IMR-90 (cell line): ENCODE measurements at regions not wholly inside any gene's neighbourhood (a gene's known extent, or its start where the extent isn't known, plus 50 kb on each side); places are given as distances from the start of the nearest gene placed in this dataset.

Experiments
- ATAC-seq: fragments of 200-7000 bp; cut with Tn5 transposase; 2 replicates; pipeline ENCODE4 v1.9.1; 2020; ENCODE audit warnings: low read depth, mild to moderate bottlenecking, moderate library complexity
- BruUV-seq: library from RNA; stranded (reverse); fragments of 400-500 nt; replicated peaks from 2 replicates; lab custom pipeline; 2021; lab: Mats Ljungman, UMichigan
- CTCF ChIA-PET: fragments of 300-600 bp; formaldehyde crosslinking; extraction: SDS; loops from one replicate; lab custom pipeline; 2021; ENCODE audit warnings: antibody characterized with exemption; lab: Yijun Ruan, JAX
- POLR2A ChIA-PET: fragments of 300-600 bp; sonication (Branson Sonifier 250); formaldehyde crosslinking; loops from one replicate; lab custom pipeline; 2022; ENCODE audit warnings: antibody characterized with exemption; ENCODE audit not compliant: unreplicated experiment; lab: Charles Lee
- DNase-seq: peaks from one replicate; pipeline ENCODE4 v3.0.0; 2013
- H2AFZ ChIP-seq: replicated peaks from 2 replicates; pipeline ENCODE3; 2013; ENCODE audit warnings: low read length, mild to moderate bottlenecking; ENCODE audit not compliant: poor library complexity
- H2AK5ac ChIP-seq: 2 replicates; pipeline ENCODE4 v1.6.1; 2013; ENCODE audit warnings: low read depth, low read length, inconsistent platforms
- H2AK9ac ChIP-seq: replicated peaks from 2 replicates; pipeline ENCODE3; 2013; ENCODE audit warnings: mild to moderate bottlenecking, low read depth, low read length, moderate library complexity; ENCODE audit not compliant: poor library complexity
- H2BK120ac ChIP-seq: 2 replicates; pipeline ENCODE4 v1.6.1; 2013; ENCODE audit warnings: low read depth, low read length, inconsistent platforms
- H2BK15ac ChIP-seq: 3 replicates; pipeline ENCODE4 v1.6.1; 2013; ENCODE audit warnings: low read depth, low read length, inconsistent platforms
- H2BK20ac ChIP-seq: 2 replicates; pipeline ENCODE4 v1.6.1; 2013; ENCODE audit warnings: low read depth, mild to moderate bottlenecking, inconsistent platforms, low read length, moderate library complexity
- H2BK5ac ChIP-seq: 2 replicates; pipeline ENCODE4 v1.6.1; 2013; ENCODE audit warnings: mild to moderate bottlenecking, low read depth, low read length, inconsistent platforms; ENCODE audit not compliant: poor library complexity, severe bottlenecking
- H3K14ac ChIP-seq: replicated peaks from 2 replicates; pipeline ENCODE4 v1.6.1; 2013; ENCODE audit warnings: low read depth, low read length, inconsistent platforms
- H3K18ac ChIP-seq: 2 replicates; pipeline ENCODE4 v1.6.1; 2013; ENCODE audit warnings: low read depth, low read length, control low read depth
- H3K23ac ChIP-seq: 2 replicates; pipeline ENCODE4 v1.6.1; 2013; ENCODE audit warnings: low read depth, low read length, inconsistent platforms
- H3K27ac ChIP-seq: 2 replicates; pipeline ENCODE4 v1.5.1; 2013; ENCODE audit warnings: mild to moderate bottlenecking, control low read depth, low read length; ENCODE audit not compliant: insufficient read depth
- H3K27me3 ChIP-seq: 2 replicates; pipeline ENCODE4 v1.6.1; 2013; ENCODE audit warnings: low read length; ENCODE audit not compliant: control insufficient read depth, insufficient read depth
- H3K36me3 ChIP-seq: 2 replicates; pipeline ENCODE4 v1.6.1; 2013; ENCODE audit warnings: low read length, mixed read lengths; ENCODE audit not compliant: control insufficient read depth, insufficient read depth
- H3K4ac ChIP-seq: 2 replicates; pipeline ENCODE4 v1.6.1; 2013; ENCODE audit warnings: low read depth, low read length, inconsistent platforms
- H3K4me1 ChIP-seq: 2 replicates; pipeline ENCODE4 v1.6.1; 2013; ENCODE audit warnings: low read length, mixed read lengths; ENCODE audit not compliant: control insufficient read depth, insufficient read depth
- H3K4me2 ChIP-seq: 2 replicates; pipeline ENCODE4 v1.6.1; 2013; ENCODE audit warnings: low read depth, mild to moderate bottlenecking, control low read depth, low read length, moderate library complexity
- H3K4me3 ChIP-seq: 2 replicates; pipeline ENCODE4 v1.5.1; 2013; ENCODE audit warnings: low read depth, mild to moderate bottlenecking, control low read depth, low read length, moderate library complexity; ENCODE audit not compliant: insufficient read depth
- H3K56ac ChIP-seq: 2 replicates; pipeline ENCODE4 v1.6.1; 2013; ENCODE audit warnings: low read length, inconsistent platforms; ENCODE audit not compliant: insufficient read depth; ENCODE audit errors: extremely low read depth
- H3K79me1 ChIP-seq, 2 experiments: 2 replicates each; pipeline ENCODE4 v1.6.1; 2013; ENCODE audit warnings: low read length in 2 of 2, inconsistent platforms in 1 of 2, low read depth in 1 of 2
- H3K9ac ChIP-seq: 2 replicates; pipeline ENCODE4 v1.6.1; 2013; ENCODE audit warnings: low read depth, low read length, control low read depth
- H3K9me1 ChIP-seq: 2 replicates; pipeline ENCODE4 v1.6.1; 2013; ENCODE audit warnings: low read length, inconsistent platforms; ENCODE audit not compliant: insufficient read depth
- H3K9me3 ChIP-seq: 2 replicates; pipeline ENCODE4 v1.6.1; 2013; ENCODE audit warnings: low read length; ENCODE audit not compliant: control insufficient read depth, insufficient read depth
- H4K20me1 ChIP-seq: 2 replicates; pipeline ENCODE4 v1.6.1; 2013; ENCODE audit warnings: low read length, inconsistent platforms; ENCODE audit not compliant: insufficient read depth
- H4K5ac ChIP-seq: 2 replicates; pipeline ENCODE4 v1.6.1; 2013; ENCODE audit warnings: mild to moderate bottlenecking, low read depth, low read length, control low read depth
- H4K8ac ChIP-seq, 2 experiments: 2 replicates each; pipeline ENCODE4 v1.6.1; 2013; ENCODE audit warnings: low read depth in 2 of 2, low read length in 2 of 2, control low read depth in 1 of 2, inconsistent platforms in 1 of 2
- H4K91ac ChIP-seq: 2 replicates; pipeline ENCODE4 v1.6.1; 2013; ENCODE audit warnings: low read depth, low read length, inconsistent platforms; ENCODE audit not compliant: insufficient read depth
- BHLHE40 ChIP-seq: fragments of 150-350 bp; IDR thresholded peaks from 2 replicates; pipeline ENCODE4 v1.6.1; 2016; ENCODE audit warnings: mild to moderate bottlenecking, low read depth, low read length
- RAD21 ChIP-seq: IDR thresholded peaks from 2 replicates; pipeline ENCODE4 v1.6.1; 2012; ENCODE audit warnings: low read length, improper control_type of control experiment
- WGBS, 2 experiments: methylation state at CpG; one replicate each; pipeline versions ENCODE4 v1.1.5 to v1.1.7; 2013; ENCODE audit warnings: missing lambda C conversion rate in 2 of 2; ENCODE audit not compliant: insufficient read length in 1 of 2; ENCODE audit errors: extremely low coverage in 2 of 2; 5-methylcytosine and 5-hydroxymethylcytosine counted together
- dilution Hi-C: fragments of 300-500 bp; cut with HindIII; formaldehyde crosslinking; loops from one replicate; pipeline ENCODE4 v1.14.3; 2018; ENCODE audit warnings: low sequenced_read_pairs; ENCODE audit not compliant: unreplicated experiment
- in situ Hi-C: fragments of 300-500 bp; cut with MboI; formaldehyde crosslinking; loops from 3 replicates; pipeline ENCODE4 v1.14.3; 2019; ENCODE audit warnings: low sequenced_read_pairs, inconsistent platforms, mixed read lengths
- intact Hi-C: fragments of 100-400 bp; cut with micrococcal nuclease; formaldehyde crosslinking; loops from 2 replicates; pipeline ENCODE4 v1.10.0; 2022

- Histone ChIP-seq H3K27ac (no peak overlapping the region), H2BK15ac (no peak overlapping the region; the same call in 2 of the 3 replicates), H3K9me3 (no peaks in the 10 kb centered on the region), H3K56ac (no peak overlapping the region), H3K14ac (no peak overlapping the region; the same call in 1 of the 2 replicates), H3K36me3 (no peaks in the 10 kb centered on the region), H2AFZ (no peak overlapping the region), H3K4ac (peak overlapping the region; percentile 39; the same call in 1 of the 2 replicates), H3K23ac (no peak overlapping the region), H3K9ac (no peak overlapping the region), H4K8ac (no peak overlapping the region), H3K79me1 (no peaks in the 10 kb centered on the region), H3K27me3 (no peaks in the 10 kb centered on the region), H2BK120ac (no peak overlapping the region), H2AK9ac (no peak overlapping the region), H2BK5ac (no peak overlapping the region), H4K20me1 (no peaks in the 10 kb centered on the region), H3K9me1 (no peaks in the 10 kb centered on the region), H2BK20ac (peak overlapping the region; percentile 27; the same call in 1 of the 2 replicates), H4K91ac (no peak overlapping the region), H3K4me3 (no peak overlapping the region), H3K4me1 (peaks cover 7% of the 10 kb centered on the region), H3K18ac (no peak overlapping the region; the same call in 1 of the 2 replicates), H2AK5ac (no peak overlapping the region), H3K4me2 (peak overlapping the region; percentile 1; the same call in 1 of the 2 replicates), H4K5ac (no peak overlapping the region)
- TF ChIP-seq RAD21 = no peak
- peak; percentile 41; the same call in 1 of the 2 replicates for TF ChIP-seq BHLHE40
- no CpG with 5 or more reads among the region's 2 CpGs for WGBS, 2 experiments
- DNase-seq (peak; percentile 61), ATAC-seq (peak; percentile 44; the same call in 1 of the 2 replicates)
- dilution Hi-C loops = no loop called here
- in situ Hi-C loops = no loop called here
- BruUV-seq = no TSS peak
- intact Hi-C loops = no loop called here
- POLR2A ChIA-PET = no interaction called here
- CTCF ChIA-PET = no interaction called here
These were observed 65.4 kb upstream of the TRPC3 start for GRCh38 chr4:122017296-122017695.
